Hepatocyte (in vitro differentiated cells): ENCODE measurements at regions not wholly inside any gene's neighbourhood (a gene's known extent, or its start where the extent isn't known, plus 50 kb on each side); places are given as distances from the start of the nearest gene placed in this dataset.

ENCODE experiments used
- DNase-seq: peaks from one replicate; pipeline ENCODE4 v3.0.0-alpha.2; 2016; ENCODE audit warnings: low spot score
- H2AFZ ChIP-seq: fragments of 200-600 bp; sonication (generic); 2 replicates; pipeline ENCODE4 v1.6.0; 2016; ENCODE audit warnings: antibody characterized with exemption, mild to moderate bottlenecking
- H3K27ac ChIP-seq: fragments of 200-600 bp; sonication (generic); 2 replicates; pipeline ENCODE4 v1.5.1; 2016; ENCODE audit warnings: mild to moderate bottlenecking
- H3K27me3 ChIP-seq: fragments of 200-600 bp; sonication (generic); 2 replicates; pipeline ENCODE4 v1.6.1; 2016
- H3K36me3 ChIP-seq: fragments of 200-600 bp; sonication (generic); replicated peaks from 2 replicates; pipeline ENCODE4 v1.5.1; 2016; ENCODE audit warnings: low read depth; ENCODE audit not compliant: insufficient read depth
- H3K4me1 ChIP-seq: fragments of 200-600 bp; sonication (generic); 2 replicates; pipeline ENCODE4 v1.5.1; 2016; ENCODE audit warnings: mild to moderate bottlenecking, moderate library complexity; ENCODE audit not compliant: insufficient read depth
- H3K4me2 ChIP-seq: fragments of 200-600 bp; sonication (generic); 2 replicates; pipeline ENCODE4 v1.6.0; 2016
- H3K4me3 ChIP-seq: fragments of 200-600 bp; sonication (generic); 2 replicates; pipeline ENCODE4 v1.5.1; 2016; ENCODE audit warnings: mild to moderate bottlenecking
- H3K79me2 ChIP-seq: fragments of 200-600 bp; sonication (generic); 2 replicates; pipeline ENCODE4 v1.6.0; 2017; ENCODE audit warnings: mild to moderate bottlenecking
- H3K9me2 ChIP-seq: fragments of 200-600 bp; sonication (generic); replicated peaks from 2 replicates; pipeline ENCODE4 v1.6.0; 2017; ENCODE audit warnings: mild to moderate bottlenecking; ENCODE audit not compliant: insufficient read depth
- H3K9me3 ChIP-seq: fragments of 200-600 bp; sonication (generic); 2 replicates; pipeline ENCODE4 v1.5.1; 2016; ENCODE audit warnings: low read depth, mild to moderate bottlenecking
- H4K20me1 ChIP-seq: fragments of 200-600 bp; sonication (generic); 2 replicates; pipeline ENCODE4 v1.6.0; 2016; ENCODE audit warnings: mild to moderate bottlenecking; ENCODE audit not compliant: insufficient read depth, poor library complexity, severe bottlenecking
- EZH2 ChIP-seq: fragments of 200-600 bp; sonication (generic); IDR thresholded peaks from 2 replicates; pipeline ENCODE4 v1.6.1; 2016; ENCODE audit warnings: antibody characterized with exemption, mild to moderate bottlenecking, borderline replicate concordance
- EZH2phosphoT487 ChIP-seq: fragments of 200-600 bp; sonication (generic); IDR thresholded peaks from one replicate; pipeline ENCODE4 v1.6.1; 2018; ENCODE audit warnings: antibody characterized with exemption, mild to moderate bottlenecking, low read depth, moderate library complexity; ENCODE audit not compliant: unreplicated experiment, severe bottlenecking
- WGBS: methylation state at CpG from one replicate; pipeline ENCODE4 v1.1.6; 2016; ENCODE audit warnings: low lambda C conversion rate; ENCODE audit errors: missing lambda C conversion rate; 5-methylcytosine and 5-hydroxymethylcytosine counted together
- TF ChIP-seq, protein P1 (sequence below): fragments of 200-600 bp; sonication (generic); IDR thresholded peaks from 2 replicates; pipeline ENCODE4 v1.5.1; 2016; ENCODE audit warnings: antibody characterized with exemption, mild to moderate bottlenecking; ENCODE audit not compliant: poor library complexity

DNA sequence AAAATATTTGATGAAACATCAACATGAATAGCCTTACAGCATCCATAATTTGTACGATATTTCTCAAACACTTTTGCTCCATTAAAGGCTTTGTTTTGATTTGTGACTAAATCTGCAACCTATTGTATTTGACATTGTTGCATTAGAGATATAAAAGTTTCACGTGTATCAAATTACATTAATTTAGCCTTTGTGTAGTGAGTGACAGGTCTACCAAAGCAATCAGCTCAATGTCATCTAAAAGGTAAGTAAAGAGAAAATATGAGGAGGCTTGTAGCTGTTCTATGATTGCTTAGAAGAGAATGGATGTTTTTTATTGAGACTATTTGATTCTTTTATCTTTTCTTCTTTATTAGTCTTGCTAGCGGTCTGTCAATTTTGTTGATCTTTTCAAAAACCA is 430.2 kb downstream of the GALR1 start:
- no peak overlapping the region for H3K27ac ChIP-seq
- H3K4me2 ChIP-seq = no peak overlapping the region
- H3K4me3 ChIP-seq = no peak overlapping the region
- H3K9me3 ChIP-seq = no peaks in the 10 kb centered on the region
- H3K79me2 ChIP-seq = no peaks in the 10 kb centered on the region
- H3K27me3 ChIP-seq = no peaks in the 10 kb centered on the region
- H3K9me2 ChIP-seq = no peaks in the 10 kb centered on the region
- H3K36me3 ChIP-seq = no peaks in the 10 kb centered on the region
- H4K20me1 ChIP-seq = no peaks in the 10 kb centered on the region
- TF ChIP-seq EZH2phosphoT487 (no peak), EZH2 (no peak)
- TF ChIP-seq, protein P1, sequence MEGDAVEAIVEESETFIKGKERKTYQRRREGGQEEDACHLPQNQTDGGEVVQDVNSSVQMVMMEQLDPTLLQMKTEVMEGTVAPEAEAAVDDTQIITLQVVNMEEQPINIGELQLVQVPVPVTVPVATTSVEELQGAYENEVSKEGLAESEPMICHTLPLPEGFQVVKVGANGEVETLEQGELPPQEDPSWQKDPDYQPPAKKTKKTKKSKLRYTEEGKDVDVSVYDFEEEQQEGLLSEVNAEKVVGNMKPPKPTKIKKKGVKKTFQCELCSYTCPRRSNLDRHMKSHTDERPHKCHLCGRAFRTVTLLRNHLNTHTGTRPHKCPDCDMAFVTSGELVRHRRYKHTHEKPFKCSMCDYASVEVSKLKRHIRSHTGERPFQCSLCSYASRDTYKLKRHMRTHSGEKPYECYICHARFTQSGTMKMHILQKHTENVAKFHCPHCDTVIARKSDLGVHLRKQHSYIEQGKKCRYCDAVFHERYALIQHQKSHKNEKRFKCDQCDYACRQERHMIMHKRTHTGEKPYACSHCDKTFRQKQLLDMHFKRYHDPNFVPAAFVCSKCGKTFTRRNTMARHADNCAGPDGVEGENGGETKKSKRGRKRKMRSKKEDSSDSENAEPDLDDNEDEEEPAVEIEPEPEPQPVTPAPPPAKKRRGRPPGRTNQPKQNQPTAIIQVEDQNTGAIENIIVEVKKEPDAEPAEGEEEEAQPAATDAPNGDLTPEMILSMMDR = no peak
- no peak overlapping the region for H2AFZ ChIP-seq
- whole genome bisulfite sequencing = 82% methylated on average over 3 of the region's 3 CpGs
- no peak for DNase-seq
- no peaks in the 10 kb centered on the region for H3K4me1 ChIP-seq

DNA sequence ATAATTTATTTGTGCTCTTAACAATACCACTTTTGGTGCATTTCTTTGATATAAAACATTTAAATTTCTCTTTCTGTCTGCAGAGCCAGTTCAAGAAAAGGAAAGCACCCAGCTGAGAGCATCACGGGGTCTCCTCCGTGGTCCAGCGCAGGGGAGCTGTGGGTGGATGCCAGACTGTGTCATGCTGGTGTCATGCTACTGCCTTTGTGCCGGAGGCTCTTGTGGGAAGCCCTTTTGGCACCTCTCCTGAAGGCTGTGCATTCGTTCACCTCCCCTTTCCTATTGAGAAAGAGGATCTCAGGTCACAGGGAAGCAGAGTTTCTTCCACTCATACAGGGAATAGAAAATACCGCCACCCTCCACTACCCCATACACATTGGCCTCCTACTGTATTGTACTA is 450.4 kb downstream of the GALR1 start:
- no peak overlapping the region for H2AFZ ChIP-seq
- H3K9me3 ChIP-seq = no peaks in the 10 kb centered on the region
- no peak overlapping the region for H3K27ac ChIP-seq
- 89% methylated on average over 6 of the region's 6 CpGs for whole genome bisulfite sequencing
- no peaks in the 10 kb centered on the region for H3K27me3 ChIP-seq
- no peak overlapping the region for H3K4me3 ChIP-seq
- H3K79me2 ChIP-seq = no peaks in the 10 kb centered on the region
- no peak overlapping the region for H3K4me2 ChIP-seq
- H3K4me1 ChIP-seq = no peaks in the 10 kb centered on the region
- DNase-seq = no peak
- no peaks in the 10 kb centered on the region for H3K9me2 ChIP-seq
- TF ChIP-seq EZH2phosphoT487 = no peak
- no peak for TF ChIP-seq EZH2
- TF ChIP-seq, protein P1 = no peak
- H4K20me1 ChIP-seq = no peaks in the 10 kb centered on the region
- H3K36me3 ChIP-seq = no peaks in the 10 kb centered on the region

DNA sequence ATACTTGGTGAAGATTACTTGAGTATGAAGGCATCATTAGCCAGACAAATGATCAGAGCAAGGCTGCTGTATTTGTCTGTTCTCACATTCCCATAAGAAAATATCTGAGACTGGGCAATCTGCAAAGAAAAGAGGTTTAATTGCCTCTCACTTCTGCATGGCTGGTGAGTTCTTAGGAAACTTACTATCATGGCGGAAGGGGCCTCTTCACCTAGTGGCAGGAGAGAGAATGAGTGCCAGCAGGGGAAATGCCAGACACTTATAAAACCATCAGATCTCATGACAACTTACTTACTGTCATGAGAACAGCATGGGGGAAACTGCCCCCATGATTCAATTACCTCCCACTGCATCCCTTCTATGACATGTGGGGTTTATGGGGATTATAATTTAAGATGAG is 452.3 kb downstream of the GALR1 start:
- TF ChIP-seq EZH2phosphoT487 = no peak
- TF ChIP-seq, protein P1 = no peak
- H3K9me2 ChIP-seq = no peaks in the 10 kb centered on the region
- H2AFZ ChIP-seq = no peak overlapping the region
- H3K27me3 ChIP-seq = no peaks in the 10 kb centered on the region
- DNase-seq = no peak
- H3K4me3 ChIP-seq = no peak overlapping the region
- 88% methylated on average over 1 of the region's 1 CpG for whole genome bisulfite sequencing
- no peaks in the 10 kb centered on the region for H3K36me3 ChIP-seq
- H4K20me1 ChIP-seq = no peaks in the 10 kb centered on the region
- no peaks in the 10 kb centered on the region for H3K4me1 ChIP-seq
- no peak overlapping the region for H3K4me2 ChIP-seq
- H3K9me3 ChIP-seq = no peaks in the 10 kb centered on the region
- no peaks in the 10 kb centered on the region for H3K79me2 ChIP-seq
- H3K27ac ChIP-seq = no peak overlapping the region

DNA sequence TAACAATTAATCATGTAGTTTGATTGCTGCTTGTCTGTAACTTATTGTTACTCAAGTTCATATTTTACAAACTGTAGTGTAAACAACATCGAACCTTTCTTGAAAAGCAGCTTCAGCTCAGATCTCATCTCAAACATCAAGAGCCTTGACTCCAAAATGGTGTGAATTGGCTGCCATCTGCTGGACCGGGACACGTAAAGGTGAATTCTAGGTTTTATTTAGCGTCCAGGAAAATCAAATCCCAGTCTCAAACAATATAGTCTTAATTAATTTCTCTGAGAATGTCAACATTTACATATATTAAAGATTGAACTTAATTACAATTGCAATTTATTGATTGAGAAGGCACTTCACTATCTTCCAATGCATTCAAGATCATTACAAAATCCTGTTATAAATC is 453.0 kb downstream of the GALR1 start:
- no peaks in the 10 kb centered on the region for H3K9me3 ChIP-seq
- TF ChIP-seq EZH2 = no peak
- TF ChIP-seq, protein P1 = peak; percentile 44
- H3K9me2 ChIP-seq = no peaks in the 10 kb centered on the region
- H3K36me3 ChIP-seq = no peaks in the 10 kb centered on the region
- no peaks in the 10 kb centered on the region for H3K79me2 ChIP-seq
- no peak overlapping the region for H3K27ac ChIP-seq
- no peaks in the 10 kb centered on the region for H3K4me1 ChIP-seq
- WGBS = 36% methylated on average over 4 of the region's 4 CpGs
- H3K4me2 ChIP-seq = no peak overlapping the region
- H3K27me3 ChIP-seq = no peaks in the 10 kb centered on the region
- DNase-seq = peak; percentile 27
- H4K20me1 ChIP-seq = no peaks in the 10 kb centered on the region
- no peak overlapping the region for H3K4me3 ChIP-seq
- H2AFZ ChIP-seq = no peak overlapping the region
